ENCODE measurements at regions not wholly inside any gene's neighbourhood (a gene's known extent, or its start where the extent isn't known, plus 50 kb on each side); places are given as distances from the start of the nearest gene placed in this dataset.

DNA sequence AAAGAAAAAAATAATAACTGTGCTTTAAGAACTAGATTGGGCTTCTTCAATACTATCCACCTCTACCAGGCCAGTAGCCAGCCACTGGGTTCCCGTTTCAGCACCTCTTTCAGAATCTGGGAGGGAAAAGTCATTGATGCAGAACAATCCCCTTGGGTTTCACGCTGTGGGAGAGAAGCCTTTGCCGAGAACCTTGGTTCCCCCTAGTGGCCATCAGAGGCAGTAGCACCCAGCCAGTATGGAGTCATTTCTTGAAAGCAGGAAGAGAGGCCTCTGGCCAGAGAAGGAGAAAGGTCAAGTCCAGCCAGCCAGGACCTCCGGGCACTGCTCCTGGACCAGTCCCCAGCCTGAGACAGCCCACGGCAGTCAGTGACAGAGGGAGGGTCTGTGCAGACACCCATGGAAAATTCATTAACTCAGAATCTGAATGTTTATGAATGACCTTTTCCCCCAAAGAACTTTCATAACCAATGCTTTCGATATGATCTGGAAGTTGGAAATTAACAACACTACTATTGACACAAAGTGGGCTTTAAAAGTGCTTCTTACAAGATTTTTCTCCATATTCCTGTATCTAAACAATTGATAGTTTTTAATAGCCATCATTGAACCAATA, 51.2 kb upstream of the CDH5 start:
- intact Hi-C loops (cut with micrococcal nuclease), result loop anchor here (1.0 kb wide), 1 partner anchor 39 kb away; no protein-coding TSS in a partner anchor
- no peaks in the 10 kb centered on the region for H3K27me3 ChIP-seq (ENCODE audit: low read length)
- H3K27ac ChIP-seq (ENCODE audit: low read length), result no peak overlapping the region
- no peak overlapping the region for H3K4me3 ChIP-seq (ENCODE audit: low read length)
- no peaks in the 10 kb centered on the region for H3K36me3 ChIP-seq (ENCODE audit: low read depth, low read length)
- CTCF ChIA-PET, result interaction anchor here (0.6 kb wide), 1 partner anchor 33 kb away, joined by 3 read pairs; no protein-coding TSS in a partner anchor
- H3K9ac ChIP-seq (ENCODE audit: low read length), result no peak overlapping the region
- H4K20me1 ChIP-seq (ENCODE audit: low read length), result no peaks in the 10 kb centered on the region
- no peaks in the 10 kb centered on the region for H3F3A ChIP-seq (ENCODE audit: low read length, unreplicated experiment)
- no TSS peak for BruUV-seq (replicated peaks)
- peak; percentile 94 for ATAC-seq
- POLR2A ChIA-PET (ENCODE audit: unreplicated experiment), result no interaction called here
- H3K4me2 ChIP-seq (ENCODE audit: low read length), result no peak overlapping the region
- H3K9me2 ChIP-seq (replicated peaks; ENCODE audit: low read length), result no peaks in the 10 kb centered on the region
- peak overlapping the region; percentile 58 for H2AFZ ChIP-seq (ENCODE audit: low read length)
- H3K4me1 ChIP-seq (ENCODE audit: insufficient read depth, low read length), result peaks cover 5% of the 10 kb centered on the region; the same call in 1 of the 2 replicates
- no peaks in the 10 kb centered on the region for H3K9me3 ChIP-seq (ENCODE audit: low read length)
- DNase-seq, result peak; percentile 73
- TF ChIP-seq, protein P1, sequence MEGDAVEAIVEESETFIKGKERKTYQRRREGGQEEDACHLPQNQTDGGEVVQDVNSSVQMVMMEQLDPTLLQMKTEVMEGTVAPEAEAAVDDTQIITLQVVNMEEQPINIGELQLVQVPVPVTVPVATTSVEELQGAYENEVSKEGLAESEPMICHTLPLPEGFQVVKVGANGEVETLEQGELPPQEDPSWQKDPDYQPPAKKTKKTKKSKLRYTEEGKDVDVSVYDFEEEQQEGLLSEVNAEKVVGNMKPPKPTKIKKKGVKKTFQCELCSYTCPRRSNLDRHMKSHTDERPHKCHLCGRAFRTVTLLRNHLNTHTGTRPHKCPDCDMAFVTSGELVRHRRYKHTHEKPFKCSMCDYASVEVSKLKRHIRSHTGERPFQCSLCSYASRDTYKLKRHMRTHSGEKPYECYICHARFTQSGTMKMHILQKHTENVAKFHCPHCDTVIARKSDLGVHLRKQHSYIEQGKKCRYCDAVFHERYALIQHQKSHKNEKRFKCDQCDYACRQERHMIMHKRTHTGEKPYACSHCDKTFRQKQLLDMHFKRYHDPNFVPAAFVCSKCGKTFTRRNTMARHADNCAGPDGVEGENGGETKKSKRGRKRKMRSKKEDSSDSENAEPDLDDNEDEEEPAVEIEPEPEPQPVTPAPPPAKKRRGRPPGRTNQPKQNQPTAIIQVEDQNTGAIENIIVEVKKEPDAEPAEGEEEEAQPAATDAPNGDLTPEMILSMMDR (conservative IDR thresholded peaks at IDR 0.05; ENCODE audit: low read depth, low read length), result peak; percentile 89
- no peak for TF ChIP-seq EZH2phosphoT487 (IDR thresholded peaks at IDR 0.05; ENCODE audit: borderline replicate concordance, low read length)
- no peak for TF ChIP-seq EZH2 (IDR thresholded peaks at IDR 0.05; ENCODE audit: low read length, unreplicated experiment)
- no peaks in the 10 kb centered on the region for H3K79me2 ChIP-seq (ENCODE audit: low read length)

DNA sequence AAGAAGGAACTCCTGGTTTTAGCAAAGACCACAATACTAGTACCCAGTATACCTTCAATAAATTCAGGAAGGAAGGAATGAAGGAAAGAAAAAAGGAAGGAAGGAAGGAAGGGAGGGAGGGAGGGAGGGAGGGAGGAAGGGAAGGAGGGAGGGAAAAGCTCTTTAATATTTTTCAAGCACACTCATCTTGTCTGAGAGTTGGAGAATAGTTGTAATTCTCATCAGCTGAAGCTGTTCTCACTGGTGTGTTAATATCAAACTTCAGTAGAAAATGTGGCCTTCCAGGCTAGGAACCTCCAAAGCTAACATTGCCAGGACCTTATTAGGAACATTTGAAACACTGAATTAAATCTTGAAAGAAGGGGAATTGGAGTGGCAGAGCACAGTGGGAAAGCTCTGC, 55.2 kb upstream of the CDH5 start:
- POLR2A ChIA-PET (ENCODE audit: unreplicated experiment), result no interaction called here
- no peak for DNase-seq

More for the DNA sequence above, 55.2 kb upstream of the CDH5 start:
- ATAC-seq, result no peak
- CTCF ChIA-PET, result interaction anchor here (0.6 kb wide), 1 partner anchor 201 kb away, joined by 4 read pairs; no protein-coding TSS in a partner anchor
- no peak overlapping the region for H2AFZ ChIP-seq (ENCODE audit: low read length)
- no peaks in the 10 kb centered on the region for H3K9me2 ChIP-seq (replicated peaks; ENCODE audit: low read length)
- H3K79me2 ChIP-seq (ENCODE audit: low read length), result no peaks in the 10 kb centered on the region
- H3F3A ChIP-seq (ENCODE audit: low read length, unreplicated experiment), result no peaks in the 10 kb centered on the region
- no TSS peak for BruUV-seq (replicated peaks)
- H3K27ac ChIP-seq (ENCODE audit: low read length), result no peak overlapping the region
- H3K4me2 ChIP-seq (ENCODE audit: low read length), result no peak overlapping the region
- H3K9me3 ChIP-seq (ENCODE audit: low read length), result no peaks in the 10 kb centered on the region
- no peak overlapping the region for H3K4me3 ChIP-seq (ENCODE audit: low read length)
- H3K36me3 ChIP-seq (ENCODE audit: low read depth, low read length), result no peaks in the 10 kb centered on the region
- H3K27me3 ChIP-seq (ENCODE audit: low read length), result no peaks in the 10 kb centered on the region
- H3K9ac ChIP-seq (ENCODE audit: low read length), result no peak overlapping the region
- H4K20me1 ChIP-seq (ENCODE audit: low read length), result no peaks in the 10 kb centered on the region
- intact Hi-C loops (cut with micrococcal nuclease), result no loop called here
- TF ChIP-seq EZH2 (IDR thresholded peaks at IDR 0.05; ENCODE audit: low read length, unreplicated experiment) (no peak), EZH2phosphoT487 (IDR thresholded peaks at IDR 0.05; ENCODE audit: borderline replicate concordance, low read length) (no peak)
- TF ChIP-seq, protein P1 (conservative IDR thresholded peaks at IDR 0.05; ENCODE audit: low read depth, low read length), result no peak
- H3K4me1 ChIP-seq (ENCODE audit: insufficient read depth, low read length), result 0 out of 2 replicates have a peak, but pooled peaks cover 5% of the 10 kb centered on the region
